Neural progenitor cell (in vitro differentiated cells): ENCODE measurements at regions not wholly inside any gene's neighbourhood (a gene's known extent, or its start where the extent isn't known, plus 50 kb on each side); places are given as distances from the start of the nearest gene placed in this dataset.

Experiments used
- DNase-seq: peaks from one replicate; pipeline ENCODE4 v3.0.0-alpha.2; 2016; ENCODE audit warnings: low spot score
- H2AFZ ChIP-seq: fragments of 200-600 bp; sonication (generic); replicated peaks from 2 replicates; pipeline ENCODE4 v1.6.1; 2016; ENCODE audit warnings: antibody characterized with exemption
- H3F3A ChIP-seq: fragments of 200-600 bp; sonication (generic); 2 replicates; pipeline ENCODE4 v1.6.1; 2016; ENCODE audit warnings: antibody characterized with exemption, low read depth
- H3K27ac ChIP-seq: fragments of 200-600 bp; sonication (generic); 2 replicates; pipeline ENCODE4 v1.5.1; 2016; ENCODE audit warnings: mild to moderate bottlenecking
- H3K27me3 ChIP-seq: fragments of 200-600 bp; sonication (generic); 2 replicates; pipeline ENCODE4 v1.6.1; 2016; ENCODE audit warnings: mild to moderate bottlenecking, moderate library complexity
- H3K36me3 ChIP-seq: fragments of 200-600 bp; sonication (generic); 2 replicates; pipeline ENCODE4 v1.5.1; 2016
- H3K4me1 ChIP-seq: fragments of 200-600 bp; sonication (generic); 2 replicates; pipeline ENCODE4 v1.6.1; 2016; ENCODE audit warnings: mixed run types
- H3K4me2 ChIP-seq: fragments of 200-600 bp; sonication (generic); 2 replicates; pipeline ENCODE4 v1.6.1; 2016
- H3K4me3 ChIP-seq: fragments of 200-600 bp; sonication (generic); 2 replicates; pipeline ENCODE4 v1.5.1; 2016
- H3K79me2 ChIP-seq: fragments of 200-600 bp; sonication (generic); 2 replicates; pipeline ENCODE4 v1.6.1; 2016; ENCODE audit warnings: low read depth
- H3K9ac ChIP-seq: fragments of 200-600 bp; sonication (generic); 2 replicates; pipeline ENCODE4 v1.6.1; 2016
- H3K9me3 ChIP-seq: fragments of 200-600 bp; sonication (generic); 2 replicates; pipeline ENCODE4 v1.5.1; 2016; ENCODE audit warnings: low read depth
- H4K20me1 ChIP-seq: fragments of 200-600 bp; sonication (generic); 2 replicates; pipeline ENCODE4 v1.6.1; 2016; ENCODE audit warnings: low read depth
- H3K27ac Mint-ChIP-seq: 3 replicates; pipeline ENCODE4 v1.8.0; 2021; ENCODE audit warnings: mixed read lengths
- H3K27me3 Mint-ChIP-seq: 2 replicates; pipeline ENCODE4 v1.8.0; 2022; ENCODE audit warnings: low read depth, mild to moderate bottlenecking, inconsistent platforms, moderate library complexity, mixed read lengths; ENCODE audit not compliant: insufficient read depth
- H3K36me3 Mint-ChIP-seq: 3 replicates; pipeline ENCODE4 v1.8.0; 2021; ENCODE audit warnings: mixed read lengths
- H3K4me1 Mint-ChIP-seq: 3 replicates; pipeline ENCODE4 v1.8.0; 2021; ENCODE audit warnings: mixed read lengths
- H3K4me3 Mint-ChIP-seq: 3 replicates; pipeline ENCODE4 v1.8.0; 2021; ENCODE audit warnings: mild to moderate bottlenecking, moderate library complexity, mixed read lengths
- H3K9me3 Mint-ChIP-seq: 3 replicates; pipeline ENCODE4 v1.8.0; 2020; ENCODE audit warnings: mixed read lengths
- CTCF ChIP-seq: fragments of 200-600 bp; sonication (generic); IDR thresholded peaks from 2 replicates; pipeline ENCODE4 v1.5.1; 2017; ENCODE audit warnings: antibody characterized with exemption, mild to moderate bottlenecking
- EZH2 ChIP-seq: fragments of 200-600 bp; sonication (generic); IDR thresholded peaks from 2 replicates; pipeline ENCODE4 v1.6.1; 2017; ENCODE audit warnings: antibody characterized with exemption, mild to moderate bottlenecking, moderate library complexity
- EZH2phosphoT487 ChIP-seq: fragments of 200-600 bp; sonication (generic); IDR thresholded peaks from 2 replicates; pipeline ENCODE4 v1.6.1; 2017; ENCODE audit warnings: antibody characterized with exemption

DNA sequence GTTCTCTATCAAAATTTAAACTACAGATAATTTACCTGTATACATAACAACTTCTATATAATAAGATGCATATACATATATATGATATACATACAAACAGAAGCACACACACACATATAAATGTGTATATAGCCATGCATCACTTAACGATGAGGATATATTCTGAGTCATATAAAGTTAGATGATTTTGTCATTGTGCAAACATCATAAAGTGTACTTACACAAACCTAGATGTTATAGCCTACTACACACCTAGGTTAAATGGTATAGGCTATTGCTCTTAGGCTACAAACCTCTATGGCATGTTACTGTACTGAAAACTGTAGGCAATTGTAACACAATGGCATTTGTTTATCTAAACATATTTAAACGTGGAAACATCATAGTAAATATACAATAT lies 937.6 kb upstream of the KCND2 start:
- no peaks in the 10 kb centered on the region for H3K27me3 ChIP-seq
- no peak overlapping the region for H3K4me2 ChIP-seq
- H2AFZ ChIP-seq, result no peak overlapping the region
- H3F3A ChIP-seq, result no peaks in the 10 kb centered on the region
- H3K27ac ChIP-seq, result no peak overlapping the region
- H3K79me2 ChIP-seq, result no peaks in the 10 kb centered on the region
- no peak overlapping the region for H3K4me3 ChIP-seq
- no peaks in the 10 kb centered on the region for H3K4me1 ChIP-seq
- Mint-ChIP-seq H3K4me1 (no peaks in the 10 kb centered on the region), H3K27me3 (no peaks in the 10 kb centered on the region), H3K27ac (no peak overlapping the region), H3K4me3 (no peak overlapping the region), H3K9me3 (peaks cover 1% of the 10 kb centered on the region), H3K36me3 (no peaks in the 10 kb centered on the region)
- no peaks in the 10 kb centered on the region for H3K9me3 ChIP-seq
- H3K36me3 ChIP-seq, result no peaks in the 10 kb centered on the region
- DNase-seq, result no peak
- H3K9ac ChIP-seq, result no peak overlapping the region
- no peaks in the 10 kb centered on the region for H4K20me1 ChIP-seq
- TF ChIP-seq EZH2phosphoT487 (no peak), EZH2 (no peak), CTCF (no peak)

DNA sequence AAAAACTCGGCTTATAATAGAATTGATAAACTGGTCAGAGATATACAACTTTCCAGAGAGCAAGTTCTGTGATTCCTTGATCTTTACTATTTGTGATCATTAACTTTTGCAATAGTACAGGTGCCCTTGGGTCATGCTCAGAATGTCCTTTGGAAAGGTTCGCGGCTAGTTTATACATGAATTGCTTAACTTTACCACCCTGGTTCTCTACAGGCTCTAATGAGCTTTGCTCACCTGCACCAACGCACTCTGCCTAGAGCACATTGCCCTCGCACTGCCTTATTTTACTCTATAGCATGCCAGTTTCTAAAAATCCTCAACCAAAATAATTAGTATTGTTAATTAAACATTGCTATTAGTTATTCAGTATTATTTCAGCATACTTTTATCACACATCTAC lies 931.2 kb upstream of the KCND2 start:
- Histone ChIP-seq H3K27me3 (no peaks in the 10 kb centered on the region), H3K4me3 (no peak overlapping the region), H3K9ac (no peak overlapping the region), H3K36me3 (no peaks in the 10 kb centered on the region), H3K79me2 (no peaks in the 10 kb centered on the region), H4K20me1 (no peaks in the 10 kb centered on the region), H3F3A (no peaks in the 10 kb centered on the region), H3K27ac (no peak overlapping the region), H3K4me2 (no peak overlapping the region), H3K4me1 (no peaks in the 10 kb centered on the region), H2AFZ (no peak overlapping the region), H3K9me3 (no peaks in the 10 kb centered on the region)
- no peak for TF ChIP-seq CTCF
- TF ChIP-seq EZH2, result no peak
- TF ChIP-seq EZH2phosphoT487, result no peak
- Mint-ChIP-seq H3K27ac (no peak overlapping the region), H3K27me3 (no peaks in the 10 kb centered on the region), H3K9me3 (peaks cover 2% of the 10 kb centered on the region), H3K4me3 (no peak overlapping the region), H3K4me1 (no peaks in the 10 kb centered on the region), H3K36me3 (no peaks in the 10 kb centered on the region)
- DNase-seq, result no peak

DNA sequence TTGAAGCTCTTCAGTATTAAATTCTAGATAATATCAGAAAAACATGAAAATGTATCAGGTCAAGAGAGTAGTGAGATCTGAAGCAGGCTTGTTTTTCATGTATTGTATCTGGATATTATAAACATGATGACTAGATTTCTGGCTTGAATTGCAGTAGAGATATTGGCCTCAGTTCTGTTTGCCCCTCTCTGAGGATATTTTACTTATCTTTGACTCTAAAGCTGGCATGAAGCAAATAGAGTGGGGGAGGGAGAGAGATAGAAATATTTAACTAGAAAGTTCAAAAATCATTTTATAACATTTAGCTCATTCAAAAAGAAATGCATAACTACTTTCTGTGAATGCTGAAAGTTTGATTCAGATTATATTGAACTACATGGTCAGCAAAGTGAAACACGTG lies 929.7 kb upstream of the KCND2 start:
- no peak for DNase-seq
- H3K9me3 ChIP-seq, result no peaks in the 10 kb centered on the region
- TF ChIP-seq EZH2 (no peak), EZH2phosphoT487 (no peak), CTCF (no peak)

GRCh38 chr7:119344466-119344865 lies 928.5 kb upstream of the KCND2 start:
- Mint-ChIP-seq H3K27me3 (no peaks in the 10 kb centered on the region), H3K4me3 (no peak overlapping the region), H3K36me3 (no peaks in the 10 kb centered on the region), H3K4me1 (no peaks in the 10 kb centered on the region), H3K9me3 (peaks cover 4% of the 10 kb centered on the region), H3K27ac (no peak overlapping the region)
- no peak for DNase-seq
- no peaks in the 10 kb centered on the region for H3K27me3 ChIP-seq
- H3K4me1 ChIP-seq, result no peaks in the 10 kb centered on the region
- H3K9ac ChIP-seq, result no peak overlapping the region
- no peaks in the 10 kb centered on the region for H4K20me1 ChIP-seq
- peak; percentile 16 for TF ChIP-seq CTCF
- no peak for TF ChIP-seq EZH2
- no peak for TF ChIP-seq EZH2phosphoT487
- no peaks in the 10 kb centered on the region for H3F3A ChIP-seq
- H3K27ac ChIP-seq, result no peak overlapping the region
- no peak overlapping the region for H2AFZ ChIP-seq
- H3K4me3 ChIP-seq, result no peak overlapping the region
- no peaks in the 10 kb centered on the region for H3K36me3 ChIP-seq
- no peak overlapping the region for H3K4me2 ChIP-seq
- no peaks in the 10 kb centered on the region for H3K9me3 ChIP-seq
- H3K79me2 ChIP-seq, result no peaks in the 10 kb centered on the region

More for the DNA sequence above, 929.7 kb upstream of the KCND2 start:
- Histone ChIP-seq H2AFZ (no peak overlapping the region), H3K79me2 (no peaks in the 10 kb centered on the region), H3K27ac (no peak overlapping the region), H3K4me3 (no peak overlapping the region), H3K4me2 (no peak overlapping the region), H4K20me1 (no peaks in the 10 kb centered on the region), H3K36me3 (no peaks in the 10 kb centered on the region), H3K9ac (no peak overlapping the region), H3K27me3 (no peaks in the 10 kb centered on the region), H3K4me1 (no peaks in the 10 kb centered on the region), H3F3A (no peaks in the 10 kb centered on the region)
- Mint-ChIP-seq H3K36me3 (no peaks in the 10 kb centered on the region), H3K4me3 (no peak overlapping the region), H3K9me3 (peaks cover 4% of the 10 kb centered on the region), H3K27me3 (no peaks in the 10 kb centered on the region), H3K27ac (no peak overlapping the region), H3K4me1 (no peaks in the 10 kb centered on the region)
